ENCODE measurements at regions not wholly inside any gene's neighbourhood (a gene's known extent, or its start where the extent isn't known, plus 50 kb on each side); places are given as distances from the start of the nearest gene placed in this dataset.

- CTCF ChIA-PET = no interaction called here
- intact Hi-C loops (cut with micrococcal nuclease) = no loop called here
- Histone ChIP-seq H3K27ac (ENCODE audit: low read depth, low read length) (no peak overlapping the region), H3K4me3 (replicated peaks in 1 of 2; ENCODE audit: low read depth in 1 of 2, low read length in 2 of 2) (no peak overlapping the region), H3K4me1 (ENCODE audit: control insufficient read depth in 1 of 2, insufficient read depth in 2 of 2, low read length in 2 of 2) (no peaks in the 10 kb centered on the region; a peak in 1 of 4 replicates), H3K9ac (ENCODE audit: low read length) (no peak overlapping the region), H2AFZ (ENCODE audit: low read depth, low read length, poor library complexity, severe bottlenecking) (no peak overlapping the region), H3K27me3 (ENCODE audit: insufficient read depth, low read length) (no peaks in the 10 kb centered on the region), H4K20me1 (ENCODE audit: insufficient read depth) (no peaks in the 10 kb centered on the region), H3K4me2 (ENCODE audit: low read length) (no peak overlapping the region), H3K9me2 (ENCODE audit: insufficient read depth) (no peaks in the 10 kb centered on the region), H3K36me3 (ENCODE audit: control insufficient read depth in 1 of 2, insufficient read depth in 2 of 2, low read length in 2 of 2) (no peaks in the 10 kb centered on the region), H3K79me2 (ENCODE audit: insufficient read depth, low read length) (no peaks in the 10 kb centered on the region), H3K9me3 (ENCODE audit: control insufficient read depth in 1 of 2, insufficient read depth in 1 of 2, low read depth in 1 of 2, low read length in 2 of 2) (no peaks in the 10 kb centered on the region)
- no peak for DNase-seq (ENCODE audit: low read depth, low spot score)
- no TSS peak for BruUV-seq (replicated peaks)
- no peak for ATAC-seq
- no peak for TF ChIP-seq EGR1 (IDR thresholded peaks at IDR 0.05; ENCODE audit: low read depth)
- TF ChIP-seq EZH2 (IDR thresholded peaks at IDR 0.05) = no peak
- no peak for TF ChIP-seq TCF7L2 (IDR thresholded peaks at IDR 0.05; ENCODE audit: borderline replicate concordance, extremely low read depth, insufficient read depth, insufficient read length)
- TF ChIP-seq ZBTB33 (IDR thresholded peaks at IDR 0.05; ENCODE audit: extremely low read depth, insufficient replicate concordance, low read length) = no peak
- TF ChIP-seq CEBPB (IDR thresholded peaks at IDR 0.05; ENCODE audit: low read depth) = no peak
- no peak for TF ChIP-seq POLR2A (IDR thresholded peaks at IDR 0.05; ENCODE audit: borderline replicate concordance, extremely low read depth, insufficient read depth, insufficient read length)
- no peak for TF ChIP-seq YY1 (IDR thresholded peaks at IDR 0.05; ENCODE audit: extremely low read depth, insufficient replicate concordance, low read depth, low read length)
- TF ChIP-seq POLR2AphosphoS5 (IDR thresholded peaks at IDR 0.05; ENCODE audit: low read depth, low read length) = no peak
- TF ChIP-seq FOSL1 (IDR thresholded peaks at IDR 0.05; ENCODE audit: low read depth) = no peak
- no peak for TF ChIP-seq ZFX (IDR thresholded peaks at IDR 0.05)
- TF ChIP-seq MAX (IDR thresholded peaks at IDR 0.05) = no peak
- no peak for TF ChIP-seq ZNF274 (IDR thresholded peaks at IDR 0.05; ENCODE audit: low read depth, low read length)
- TF ChIP-seq SRF (IDR thresholded peaks at IDR 0.05; ENCODE audit: low read depth) = no peak
- no peak for TF ChIP-seq SIN3A (IDR thresholded peaks at IDR 0.05; ENCODE audit: low read depth)
- no peak for TF ChIP-seq ELF1 (IDR thresholded peaks at IDR 0.05; ENCODE audit: borderline replicate concordance, low read depth)
- no peak for TF ChIP-seq CBX3 (IDR thresholded peaks at IDR 0.05; ENCODE audit: low read depth)
- no peak for TF ChIP-seq JUND (IDR thresholded peaks at IDR 0.05)
- no peak for TF ChIP-seq CTCF (IDR thresholded peaks at IDR 0.05 in 2 of 3, conservative IDR thresholded peaks at IDR 0.05 in 1 of 3; ENCODE audit: borderline replicate concordance in 1 of 3, insufficient read depth in 1 of 3, low read depth in 2 of 3, low read length in 2 of 3)
- POLR2A ChIA-PET = no interaction called here
- RAD21 ChIA-PET (ENCODE audit: low non-redundant PET in 1 of 2, low total read pairs in 2 of 2, uncharacterized antibody in 2 of 2, unreplicated experiment in 2 of 2) = no interaction called here
Measured at GRCh38 chr2:10241641-10242430, 60.9 kb upstream of the HPCAL1 start.
